ENCODE measurements at regions not wholly inside any gene's neighbourhood (a gene's known extent, or its start where the extent isn't known, plus 50 kb on each side); places are given as distances from the start of the nearest gene placed in this dataset.

DNA sequence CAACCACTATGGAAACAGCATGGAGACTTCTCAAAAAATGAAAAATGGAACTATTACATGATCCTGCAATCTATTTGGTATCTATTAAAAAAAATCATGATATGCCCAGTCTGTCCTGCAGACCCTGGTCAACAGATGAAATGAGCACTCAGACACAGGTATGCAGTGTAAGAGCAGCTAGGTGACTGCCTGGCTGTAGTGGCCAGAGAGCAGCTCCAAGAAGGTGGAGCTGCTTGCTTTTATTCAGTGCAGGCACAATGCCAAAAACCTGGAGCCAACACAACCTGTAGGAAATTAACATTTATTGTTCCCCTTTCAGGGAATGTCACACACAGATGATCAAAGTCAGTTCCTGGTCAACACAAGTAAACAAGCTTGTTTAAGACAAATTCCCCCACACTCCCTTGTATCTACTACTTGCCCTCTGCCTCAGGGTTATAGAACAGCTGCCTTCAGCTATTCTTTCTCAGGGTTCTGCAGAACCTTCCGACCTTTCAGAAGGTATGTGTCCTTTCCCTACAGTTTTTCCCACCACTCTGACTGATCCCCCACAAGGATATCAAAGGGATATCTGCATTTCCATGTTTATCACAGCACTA is 933.7 kb upstream of the SLITRK5 start:
- Histone ChIP-seq H3K9me3 (ENCODE audit: control insufficient read depth, low read depth, low read length) (no peaks in the 10 kb centered on the region), H3K27me3 (ENCODE audit: insufficient read depth, low read length) (no peaks in the 10 kb centered on the region), H3K4me1 (ENCODE audit: insufficient read depth, low read length) (no peaks in the 10 kb centered on the region), H2BK12ac (ENCODE audit: insufficient read length, low read depth, low read length) (no peak overlapping the region), H2AK5ac (ENCODE audit: insufficient read length, low read length) (no peak overlapping the region), H3K9ac (ENCODE audit: extremely low read depth, insufficient read length, low read length) (no peak overlapping the region), H3K23me2 (ENCODE audit: insufficient read length, low read depth, low read length, poor library complexity, severe bottlenecking) (no peaks in the 10 kb centered on the region), H4K8ac (replicated peaks; ENCODE audit: insufficient read length, low read depth, low read length) (no peak overlapping the region), H4K5ac (ENCODE audit: insufficient read length, low read depth, low read length) (no peak overlapping the region), H3K18ac (ENCODE audit: insufficient read length, low read depth, low read length) (no peak overlapping the region), H3K27ac (ENCODE audit: insufficient read length, low read depth, low read length) (no peak overlapping the region), H3K14ac (ENCODE audit: insufficient read depth, low read length) (no peak overlapping the region), H2BK120ac (ENCODE audit: low read depth, low read length, poor library complexity, severe bottlenecking) (no peak overlapping the region), H3K23ac (ENCODE audit: insufficient read length, low read depth, low read length) (no peak overlapping the region), H2BK20ac (ENCODE audit: low read depth, low read length, poor library complexity, severe bottlenecking) (no peak overlapping the region), H3K56ac (ENCODE audit: insufficient read length, low read depth, low read length) (no peak overlapping the region), H4K20me1 (ENCODE audit: control insufficient read depth, insufficient read depth, insufficient read length) (no peaks in the 10 kb centered on the region), H3T11ph (ENCODE audit: low read length) (no peak overlapping the region), H2BK5ac (ENCODE audit: insufficient read length, low read length) (no peak overlapping the region), H3K79me1 (ENCODE audit: insufficient read depth, low read depth, low read length, poor library complexity, severe bottlenecking) (no peaks in the 10 kb centered on the region), H2AFZ (ENCODE audit: low read length) (no peak overlapping the region), H3K4me2 (ENCODE audit: insufficient read depth, insufficient read length, low read length) (no peak overlapping the region), H4K91ac (ENCODE audit: insufficient read length, low read depth, low read length) (no peak overlapping the region), H2BK15ac (ENCODE audit: low read depth, low read length) (no peak overlapping the region), H3K4ac (ENCODE audit: low read depth, low read length) (no peak overlapping the region), H3K79me2 (ENCODE audit: insufficient read depth, low read length) (no peaks in the 10 kb centered on the region)
- H3K4me3 Mint-ChIP-seq, result no peak overlapping the region
- H3K9me3 Mint-ChIP-seq, result peaks cover 6 to 23% of the 10 kb centered on the region in 2 experiments; a peak in 4 of 5 replicates
- H3K27me3 Mint-ChIP-seq (ENCODE audit: low read depth), result no peaks in the 10 kb centered on the region
- H3K27ac Mint-ChIP-seq, result no peak overlapping the region
- WGBS (ENCODE audit: extremely low coverage, insufficient read length, low lambda C conversion rate), result no CpG with 5 or more reads among the region's 1 CpG
- DNase-seq, result no peak
- H3K36me3 Mint-ChIP-seq (ENCODE audit: insufficient read depth in 1 of 3, low read depth in 3 of 3), result peaks cover 3 to 19% (median 7%) of the 10 kb centered on the region in 3 experiments; a peak in 5 of 7 replicates
- no peak for TF ChIP-seq CTCF (conservative IDR thresholded peaks at IDR 0.05)
- no peaks in the 10 kb centered on the region for H3K4me1 Mint-ChIP-seq

Data from H9 (cell line).